ENCODE measurements at regions not wholly inside any gene's neighbourhood (a gene's known extent, or its start where the extent isn't known, plus 50 kb on each side); places are given as distances from the start of the nearest gene placed in this dataset.
"Not testable (repeated sequence)": the region's sequence is repeated elsewhere in the genome, so short reads cannot be mapped to it uniquely, and the experiment has no call there.

- H3K4me3 ChIP-seq (ENCODE audit: low read depth, low read length) = not testable (repeated sequence)
Measured at GRCh38 chr17:26936645-26937044, 357.3 kb upstream of the WSB1 start.

- not testable (repeated sequence) for H3K4me3 ChIP-seq (ENCODE audit: low read depth, low read length)
Measured at GRCh38 chr17:26937750-26938322, 356.1 kb upstream of the WSB1 start.

GRCh38 chr17:26939755-26940154, 354.2 kb upstream of the WSB1 start:
- not testable (repeated sequence) for H3K4me3 ChIP-seq (ENCODE audit: low read depth, low read length)

GRCh38 chr17:26940587-26940986, 353.3 kb upstream of the WSB1 start:
- H3K4me3 ChIP-seq (ENCODE audit: low read depth, low read length) = not testable (repeated sequence)

GRCh38 chr17:26962255-26963162, 331.4 kb upstream of the WSB1 start:
- no peak for TF ChIP-seq CTCF (IDR thresholded peaks at IDR 0.05; ENCODE audit: borderline replicate concordance, insufficient read depth, low read depth, low read length)
- no peak overlapping the region for H3K4me3 ChIP-seq (ENCODE audit: low read depth, low read length)

- H3K4me3 ChIP-seq (ENCODE audit: low read depth, low read length) = no peak overlapping the region
- TF ChIP-seq CTCF (IDR thresholded peaks at IDR 0.05; ENCODE audit: borderline replicate concordance, insufficient read depth, low read depth, low read length) = no peak
Measured at GRCh38 chr17:26963163-26963503, 330.8 kb upstream of the WSB1 start.

- not testable (repeated sequence) for H3K4me3 ChIP-seq (ENCODE audit: low read depth, low read length)
Measured at GRCh38 chr17:26965898-26966624, 327.9 kb upstream of the WSB1 start.

- H3K4me3 ChIP-seq (ENCODE audit: low read depth, low read length) = not testable (repeated sequence)
Measured at GRCh38 chr17:26966625-26967179, 327.2 kb upstream of the WSB1 start.

GRCh38 chr17:26981845-26982425, 312.0 kb upstream of the WSB1 start:
- H3K4me3 ChIP-seq (ENCODE audit: low read depth, low read length) = not testable (repeated sequence)

GRCh38 chr17:26982563-26982962, 311.4 kb upstream of the WSB1 start:
- H3K4me3 ChIP-seq (ENCODE audit: low read depth, low read length) = not testable (repeated sequence)

GRCh38 chr17:26987851-26988250, 306.1 kb upstream of the WSB1 start:
- H3K4me3 ChIP-seq (ENCODE audit: low read depth, low read length) = not testable (repeated sequence)

GRCh38 chr17:26994648-26995047, 299.3 kb upstream of the WSB1 start:
- H3K4me3 ChIP-seq (ENCODE audit: low read depth, low read length) = not testable (repeated sequence)

GRCh38 chr17:26996146-26996916, 297.6 kb upstream of the WSB1 start:
- not testable (repeated sequence) for H3K4me3 ChIP-seq (ENCODE audit: low read depth, low read length)

GRCh38 chr17:27007734-27008531, 286.0 kb upstream of the WSB1 start:
- not testable (repeated sequence) for H3K4me3 ChIP-seq (ENCODE audit: low read depth, low read length)

Data from GM12875 (cell line).